ENCODE measurements at regions not wholly inside any gene's neighbourhood (a gene's known extent, or its start where the extent isn't known, plus 50 kb on each side); places are given as distances from the start of the nearest gene placed in this dataset.

DNA sequence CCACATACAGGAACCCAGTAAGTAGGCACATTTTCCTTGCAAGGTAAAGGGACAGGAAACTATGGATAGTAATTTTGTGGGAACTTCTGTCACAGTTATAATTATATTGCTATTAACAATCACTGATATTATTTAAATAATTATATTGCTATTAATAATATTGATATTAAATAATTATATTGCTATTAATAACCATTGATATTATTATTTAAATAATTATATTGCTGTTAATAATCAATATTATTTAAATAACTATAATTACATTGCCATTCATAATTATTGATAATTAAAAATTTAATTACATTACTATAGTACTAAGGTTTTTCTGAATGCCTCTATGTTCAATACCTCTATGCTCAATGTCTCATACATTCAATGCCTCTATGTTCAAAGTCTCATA lies 385.6 kb upstream of the SGCD start:
- TF ChIP-seq ZNF565 (CRISPR knock-in tag; conservative IDR thresholded peaks at IDR 0.05; ENCODE audit: low read depth) = no peak
- TF ChIP-seq CREB5 (CRISPR knock-in tag; IDR thresholded peaks at IDR 0.05; ENCODE audit: low read depth) = no peak
- no peak for TF ChIP-seq ISL1 (CRISPR knock-in tag; IDR thresholded peaks at IDR 0.05)
- no peak for TF ChIP-seq CSRNP3 (CRISPR knock-in tag; IDR thresholded peaks at IDR 0.05)
- TF ChIP-seq, protein P1, sequence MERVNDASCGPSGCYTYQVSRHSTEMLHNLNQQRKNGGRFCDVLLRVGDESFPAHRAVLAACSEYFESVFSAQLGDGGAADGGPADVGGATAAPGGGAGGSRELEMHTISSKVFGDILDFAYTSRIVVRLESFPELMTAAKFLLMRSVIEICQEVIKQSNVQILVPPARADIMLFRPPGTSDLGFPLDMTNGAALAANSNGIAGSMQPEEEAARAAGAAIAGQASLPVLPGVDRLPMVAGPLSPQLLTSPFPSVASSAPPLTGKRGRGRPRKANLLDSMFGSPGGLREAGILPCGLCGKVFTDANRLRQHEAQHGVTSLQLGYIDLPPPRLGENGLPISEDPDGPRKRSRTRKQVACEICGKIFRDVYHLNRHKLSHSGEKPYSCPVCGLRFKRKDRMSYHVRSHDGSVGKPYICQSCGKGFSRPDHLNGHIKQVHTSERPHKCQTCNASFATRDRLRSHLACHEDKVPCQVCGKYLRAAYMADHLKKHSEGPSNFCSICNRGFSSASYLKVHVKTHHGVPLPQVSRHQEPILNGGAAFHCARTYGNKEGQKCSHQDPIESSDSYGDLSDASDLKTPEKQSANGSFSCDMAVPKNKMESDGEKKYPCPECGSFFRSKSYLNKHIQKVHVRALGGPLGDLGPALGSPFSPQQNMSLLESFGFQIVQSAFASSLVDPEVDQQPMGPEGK (CRISPR knock-in tag; IDR thresholded peaks at IDR 0.05; ENCODE audit: borderline replicate concordance) = no peak
- TF ChIP-seq TOX (CRISPR knock-in tag; IDR thresholded peaks at IDR 0.05; ENCODE audit: borderline replicate concordance) = no peak
- no peak for TF ChIP-seq ZC3H10 (CRISPR knock-in tag; IDR thresholded peaks at IDR 0.05)
- TF ChIP-seq GLIS3 (CRISPR knock-in tag; IDR thresholded peaks at IDR 0.05) = no peak
- TF ChIP-seq ZFP30 (CRISPR knock-in tag; IDR thresholded peaks at IDR 0.05) = no peak

All from SK-N-SH treated with all-trans-retinoic acid at 6 μM for 48 hours (cell line).